Hepatocyte (in vitro differentiated cells): ENCODE measurements at regions not wholly inside any gene's neighbourhood (a gene's known extent, or its start where the extent isn't known, plus 50 kb on each side); places are given as distances from the start of the nearest gene placed in this dataset.

ENCODE experiments used
- DNase-seq: peaks from one replicate; pipeline ENCODE4 v3.0.0-alpha.2; 2016; ENCODE audit warnings: low spot score
- H2AFZ ChIP-seq: fragments of 200-600 bp; sonication (generic); 2 replicates; pipeline ENCODE4 v1.6.0; 2016; ENCODE audit warnings: antibody characterized with exemption, mild to moderate bottlenecking
- H3K27ac ChIP-seq: fragments of 200-600 bp; sonication (generic); 2 replicates; pipeline ENCODE4 v1.5.1; 2016; ENCODE audit warnings: mild to moderate bottlenecking
- H3K27me3 ChIP-seq: fragments of 200-600 bp; sonication (generic); 2 replicates; pipeline ENCODE4 v1.6.1; 2016
- H3K36me3 ChIP-seq: fragments of 200-600 bp; sonication (generic); replicated peaks from 2 replicates; pipeline ENCODE4 v1.5.1; 2016; ENCODE audit warnings: low read depth; ENCODE audit not compliant: insufficient read depth
- H3K4me1 ChIP-seq: fragments of 200-600 bp; sonication (generic); 2 replicates; pipeline ENCODE4 v1.5.1; 2016; ENCODE audit warnings: mild to moderate bottlenecking, moderate library complexity; ENCODE audit not compliant: insufficient read depth
- H3K4me2 ChIP-seq: fragments of 200-600 bp; sonication (generic); 2 replicates; pipeline ENCODE4 v1.6.0; 2016
- H3K4me3 ChIP-seq: fragments of 200-600 bp; sonication (generic); 2 replicates; pipeline ENCODE4 v1.5.1; 2016; ENCODE audit warnings: mild to moderate bottlenecking
- H3K79me2 ChIP-seq: fragments of 200-600 bp; sonication (generic); 2 replicates; pipeline ENCODE4 v1.6.0; 2017; ENCODE audit warnings: mild to moderate bottlenecking
- H3K9me2 ChIP-seq: fragments of 200-600 bp; sonication (generic); replicated peaks from 2 replicates; pipeline ENCODE4 v1.6.0; 2017; ENCODE audit warnings: mild to moderate bottlenecking; ENCODE audit not compliant: insufficient read depth
- H3K9me3 ChIP-seq: fragments of 200-600 bp; sonication (generic); 2 replicates; pipeline ENCODE4 v1.5.1; 2016; ENCODE audit warnings: low read depth, mild to moderate bottlenecking
- H4K20me1 ChIP-seq: fragments of 200-600 bp; sonication (generic); 2 replicates; pipeline ENCODE4 v1.6.0; 2016; ENCODE audit warnings: mild to moderate bottlenecking; ENCODE audit not compliant: insufficient read depth, poor library complexity, severe bottlenecking
- EZH2 ChIP-seq: fragments of 200-600 bp; sonication (generic); IDR thresholded peaks from 2 replicates; pipeline ENCODE4 v1.6.1; 2016; ENCODE audit warnings: antibody characterized with exemption, mild to moderate bottlenecking, borderline replicate concordance
- EZH2phosphoT487 ChIP-seq: fragments of 200-600 bp; sonication (generic); IDR thresholded peaks from one replicate; pipeline ENCODE4 v1.6.1; 2018; ENCODE audit warnings: antibody characterized with exemption, mild to moderate bottlenecking, low read depth, moderate library complexity; ENCODE audit not compliant: unreplicated experiment, severe bottlenecking
- WGBS: methylation state at CpG from one replicate; pipeline ENCODE4 v1.1.6; 2016; ENCODE audit warnings: low lambda C conversion rate; ENCODE audit errors: missing lambda C conversion rate; 5-methylcytosine and 5-hydroxymethylcytosine counted together
- TF ChIP-seq, protein P1 (sequence below): fragments of 200-600 bp; sonication (generic); IDR thresholded peaks from 2 replicates; pipeline ENCODE4 v1.5.1; 2016; ENCODE audit warnings: antibody characterized with exemption, mild to moderate bottlenecking; ENCODE audit not compliant: poor library complexity

DNA sequence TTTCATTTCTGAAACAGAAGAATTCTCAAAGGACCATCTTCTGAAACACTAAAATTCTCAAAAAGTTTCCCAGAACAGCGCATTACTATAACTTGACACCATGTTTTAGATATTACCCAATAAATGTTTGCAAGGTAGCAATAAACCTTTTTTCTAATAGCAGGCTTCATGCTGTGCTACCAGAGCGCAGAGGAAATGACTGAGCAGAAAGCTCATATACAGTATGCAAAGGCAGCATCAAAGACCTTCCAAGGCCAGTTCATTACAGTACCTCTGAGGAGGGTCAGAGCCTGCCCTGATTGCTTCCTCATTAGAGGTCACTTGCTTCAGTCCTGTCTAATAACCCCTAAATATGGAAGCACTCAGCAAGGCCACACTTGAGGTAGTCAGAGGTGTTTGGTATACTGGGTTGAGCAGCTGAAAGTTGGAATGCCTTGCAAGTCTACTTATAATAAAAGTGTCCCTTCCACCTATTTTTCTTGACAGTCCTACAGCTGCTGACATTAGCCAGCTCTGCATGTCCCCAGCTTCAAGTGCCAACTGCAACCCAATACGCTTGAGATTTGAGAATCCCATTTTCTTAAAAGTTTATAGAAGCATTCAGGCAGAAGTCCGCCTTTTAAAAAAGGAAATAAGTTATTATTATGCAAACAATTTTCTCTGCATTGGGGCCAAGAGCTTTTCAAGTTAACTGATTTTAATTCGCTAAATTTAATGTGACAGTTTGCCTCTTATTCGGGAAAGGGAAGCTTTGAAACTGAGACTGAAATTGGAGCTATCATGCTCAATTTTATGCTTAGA, 207.2 kb downstream of the ZC3H11B start:
- Histone ChIP-seq H2AFZ (no peak overlapping the region), H3K9me2 (no peaks in the 10 kb centered on the region), H3K4me1 (peaks cover 3% of the 10 kb centered on the region), H3K36me3 (no peaks in the 10 kb centered on the region), H4K20me1 (no peaks in the 10 kb centered on the region), H3K4me3 (no peak overlapping the region), H3K27ac (no peak overlapping the region), H3K27me3 (no peaks in the 10 kb centered on the region), H3K79me2 (no peaks in the 10 kb centered on the region), H3K9me3 (no peaks in the 10 kb centered on the region), H3K4me2 (no peak overlapping the region)
- TF ChIP-seq EZH2phosphoT487 (no peak), EZH2 (no peak)
- TF ChIP-seq, protein P1, sequence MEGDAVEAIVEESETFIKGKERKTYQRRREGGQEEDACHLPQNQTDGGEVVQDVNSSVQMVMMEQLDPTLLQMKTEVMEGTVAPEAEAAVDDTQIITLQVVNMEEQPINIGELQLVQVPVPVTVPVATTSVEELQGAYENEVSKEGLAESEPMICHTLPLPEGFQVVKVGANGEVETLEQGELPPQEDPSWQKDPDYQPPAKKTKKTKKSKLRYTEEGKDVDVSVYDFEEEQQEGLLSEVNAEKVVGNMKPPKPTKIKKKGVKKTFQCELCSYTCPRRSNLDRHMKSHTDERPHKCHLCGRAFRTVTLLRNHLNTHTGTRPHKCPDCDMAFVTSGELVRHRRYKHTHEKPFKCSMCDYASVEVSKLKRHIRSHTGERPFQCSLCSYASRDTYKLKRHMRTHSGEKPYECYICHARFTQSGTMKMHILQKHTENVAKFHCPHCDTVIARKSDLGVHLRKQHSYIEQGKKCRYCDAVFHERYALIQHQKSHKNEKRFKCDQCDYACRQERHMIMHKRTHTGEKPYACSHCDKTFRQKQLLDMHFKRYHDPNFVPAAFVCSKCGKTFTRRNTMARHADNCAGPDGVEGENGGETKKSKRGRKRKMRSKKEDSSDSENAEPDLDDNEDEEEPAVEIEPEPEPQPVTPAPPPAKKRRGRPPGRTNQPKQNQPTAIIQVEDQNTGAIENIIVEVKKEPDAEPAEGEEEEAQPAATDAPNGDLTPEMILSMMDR, result no peak
- WGBS, result 67% methylated on average over 6 of the region's 6 CpGs
- no peak for DNase-seq

DNA sequence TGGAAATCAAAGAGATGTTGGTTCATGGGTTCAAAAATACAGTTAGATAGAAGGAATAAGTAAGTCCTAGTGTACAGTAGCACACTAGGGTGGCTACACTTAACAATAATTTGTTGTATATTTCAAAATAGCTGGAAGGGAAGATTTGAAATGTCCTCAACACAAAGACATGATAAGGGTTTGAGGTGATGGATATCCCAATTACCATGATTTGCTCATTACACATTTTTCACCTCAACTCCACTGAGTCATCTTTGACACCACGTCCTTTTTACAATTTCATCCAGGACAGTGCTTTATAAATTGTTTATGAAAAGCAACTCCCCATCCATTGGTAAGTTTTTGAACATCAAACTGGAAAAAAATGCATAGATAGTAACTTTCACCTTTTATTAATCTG, 208.3 kb downstream of the ZC3H11B start:
- H3K9me3 ChIP-seq, result no peaks in the 10 kb centered on the region
- DNase-seq, result no peak
- TF ChIP-seq, protein P1, result no peak
- no peak for TF ChIP-seq EZH2
- no peak for TF ChIP-seq EZH2phosphoT487

DNA sequence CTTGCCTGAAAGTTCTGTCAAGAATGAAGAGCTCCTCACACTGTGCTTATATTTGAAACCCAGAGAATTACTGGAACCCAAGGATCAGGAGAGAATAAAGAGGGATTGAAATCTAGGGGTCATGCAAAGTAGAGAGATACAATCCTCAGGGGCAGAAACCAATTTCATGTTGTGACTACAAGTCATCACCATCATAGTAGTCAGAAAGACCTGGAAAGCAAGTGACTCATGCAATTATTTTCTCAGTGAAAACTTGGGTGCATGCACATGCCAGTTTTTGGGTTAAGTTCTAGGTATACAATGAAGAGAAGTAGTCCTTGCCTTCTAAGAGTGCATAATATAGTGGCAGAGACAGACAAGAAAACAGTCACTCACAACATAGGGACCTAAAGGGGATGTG, 210.0 kb downstream of the ZC3H11B start:
- TF ChIP-seq, protein P1, result no peak
- TF ChIP-seq EZH2 (no peak), EZH2phosphoT487 (no peak)
- H3K9me3 ChIP-seq, result no peaks in the 10 kb centered on the region
- no peaks in the 10 kb centered on the region for H3K9me2 ChIP-seq
- no peak overlapping the region for H3K4me3 ChIP-seq
- peaks cover 3% of the 10 kb centered on the region for H3K4me1 ChIP-seq
- H3K27ac ChIP-seq, result no peak overlapping the region
- H3K4me2 ChIP-seq, result no peak overlapping the region
- no peaks in the 10 kb centered on the region for H3K27me3 ChIP-seq
- no peaks in the 10 kb centered on the region for H3K36me3 ChIP-seq
- no peaks in the 10 kb centered on the region for H3K79me2 ChIP-seq
- no peak overlapping the region for H2AFZ ChIP-seq
- H4K20me1 ChIP-seq, result no peaks in the 10 kb centered on the region
- no peak for DNase-seq

More for the DNA sequence above, 208.3 kb downstream of the ZC3H11B start:
- no peak overlapping the region for H2AFZ ChIP-seq
- H3K9me2 ChIP-seq, result no peaks in the 10 kb centered on the region
- H3K27ac ChIP-seq, result no peak overlapping the region
- no peaks in the 10 kb centered on the region for H3K27me3 ChIP-seq
- H3K79me2 ChIP-seq, result no peaks in the 10 kb centered on the region
- no peaks in the 10 kb centered on the region for H4K20me1 ChIP-seq
- peaks cover 3% of the 10 kb centered on the region for H3K4me1 ChIP-seq
- 81% methylated on average over 1 of the region's 1 CpG for WGBS
- no peak overlapping the region for H3K4me2 ChIP-seq
- no peaks in the 10 kb centered on the region for H3K36me3 ChIP-seq
- no peak overlapping the region for H3K4me3 ChIP-seq
